MM.1S (cell line): ENCODE measurements at regions not wholly inside any gene's neighbourhood (a gene's known extent, or its start where the extent isn't known, plus 50 kb on each side); places are given as distances from the start of the nearest gene placed in this dataset.

Experiments used
- DNase-seq: peaks from one replicate; pipeline ENCODE4 v3.0.0-alpha.2; 2015
- H2AFZ ChIP-seq: fragments of 300-600 bp; sonication (generic); 2 replicates; pipeline ENCODE4 v1.6.0; 2016; ENCODE audit warnings: antibody characterized with exemption, low read length
- H3F3A ChIP-seq: fragments of 300-600 bp; sonication (generic); 2 replicates; pipeline ENCODE4 v1.6.1; 2016; ENCODE audit warnings: mild to moderate bottlenecking, antibody characterized with exemption, low read length, moderate library complexity, mixed read lengths; ENCODE audit not compliant: insufficient read depth
- H3K27ac ChIP-seq: fragments of 300-600 bp; sonication (generic); 2 replicates; pipeline ENCODE4 v1.5.1; 2016; ENCODE audit warnings: mild to moderate bottlenecking, low read length
- H3K27me3 ChIP-seq: fragments of 300-600 bp; sonication (generic); replicated peaks from 2 replicates; pipeline ENCODE4 v1.6.0; 2016; ENCODE audit warnings: low read length; ENCODE audit not compliant: insufficient read depth
- H3K36me3 ChIP-seq: fragments of 300-600 bp; sonication (generic); replicated peaks from 2 replicates; pipeline ENCODE4 v1.6.1; 2016; ENCODE audit warnings: mild to moderate bottlenecking, low read length, mixed read lengths; ENCODE audit not compliant: insufficient read depth
- H3K4me1 ChIP-seq: fragments of 300-600 bp; sonication (generic); 2 replicates; pipeline ENCODE4 v1.6.1; 2016; ENCODE audit warnings: low read length, mixed read lengths
- H3K4me2 ChIP-seq: fragments of 300-600 bp; sonication (generic); 2 replicates; pipeline ENCODE4 v1.6.0; 2016; ENCODE audit warnings: low read depth, low read length
- H3K4me3 ChIP-seq: fragments of 300-600 bp; sonication (generic); 2 replicates; pipeline ENCODE4 v1.5.1; 2016; ENCODE audit warnings: low read length, mixed read lengths
- H3K79me2 ChIP-seq: fragments of 300-600 bp; sonication (generic); 2 replicates; pipeline ENCODE4 v1.6.1; 2016; ENCODE audit warnings: mixed run types, low read length, mixed read lengths
- H3K9ac ChIP-seq: fragments of 300-600 bp; sonication (generic); 2 replicates; pipeline ENCODE4 v1.6.1; 2016; ENCODE audit warnings: low read length, mixed read lengths
- H3K9me2 ChIP-seq: fragments of 300-600 bp; sonication (generic); replicated peaks from 2 replicates; pipeline ENCODE4 v1.6.1; 2016; ENCODE audit warnings: mild to moderate bottlenecking, low read length, mixed read lengths; ENCODE audit not compliant: insufficient read depth
- H3K9me3 ChIP-seq: fragments of 300-600 bp; sonication (generic); replicated peaks from 2 replicates; pipeline ENCODE4 v1.6.1; 2016; ENCODE audit warnings: mild to moderate bottlenecking, low read length, mixed read lengths; ENCODE audit not compliant: insufficient read depth
- H4K20me1 ChIP-seq: fragments of 300-600 bp; sonication (generic); 2 replicates; pipeline ENCODE4 v1.6.1; 2016; ENCODE audit warnings: mild to moderate bottlenecking, low read length, moderate library complexity, mixed read lengths; ENCODE audit not compliant: insufficient read depth
- EZH2 ChIP-seq: fragments of 300-600 bp; sonication (generic); optimal IDR thresholded peaks from 2 replicates; pipeline ENCODE3; 2017; ENCODE audit warnings: low read depth, mild to moderate bottlenecking, antibody characterized with exemption, low read length, mixed read lengths
- EZH2phosphoT487 ChIP-seq: fragments of 300-600 bp; sonication (generic); IDR thresholded peaks from 2 replicates; pipeline ENCODE4 v1.6.1; 2018; ENCODE audit warnings: antibody characterized with exemption, low read length
- TF ChIP-seq, protein P1 (sequence below): fragments of 300-600 bp; sonication (generic); IDR thresholded peaks from 2 replicates; pipeline ENCODE4 v1.5.1; 2016; ENCODE audit warnings: antibody characterized with exemption, low read length, mixed read lengths

DNA sequence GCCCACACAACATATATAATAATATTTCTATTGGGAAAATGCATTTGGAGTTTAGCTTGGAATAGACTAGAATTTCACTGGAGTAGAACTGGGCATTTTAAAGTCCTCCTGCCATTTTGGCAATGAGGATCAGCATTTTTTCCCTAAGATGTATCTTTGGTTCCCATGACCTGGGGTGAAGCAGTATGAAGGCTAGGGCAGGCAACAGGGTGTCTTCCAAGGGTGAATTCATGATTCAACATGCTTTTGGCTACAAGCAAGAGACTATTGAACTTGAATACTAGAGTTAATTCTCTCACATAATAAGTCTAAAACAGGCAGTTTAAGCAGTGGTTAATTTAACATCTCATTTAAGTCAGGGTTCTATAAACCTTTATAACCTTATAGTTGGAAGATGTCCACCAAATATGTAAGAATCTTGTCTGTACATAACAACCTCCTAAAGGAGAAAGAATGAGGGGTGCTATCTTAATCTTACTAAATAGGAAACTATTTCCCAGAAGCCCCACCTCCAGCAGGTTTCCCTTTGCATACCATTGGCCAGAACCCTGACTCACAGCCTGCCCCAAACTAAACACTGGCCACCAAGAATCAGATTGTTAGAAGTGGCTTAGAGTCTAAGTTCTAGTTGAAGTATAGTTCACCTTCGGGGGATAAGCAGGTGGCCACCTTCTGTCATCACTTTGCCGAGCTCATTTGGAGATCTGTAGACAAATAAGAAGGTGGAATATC lies 96.0 kb upstream of the PRPS1L1 start:
- H3K27ac ChIP-seq: no peak overlapping the region
- no peaks in the 10 kb centered on the region for H3K9me3 ChIP-seq
- no peaks in the 10 kb centered on the region for H3K36me3 ChIP-seq
- no peak overlapping the region for H2AFZ ChIP-seq
- no peaks in the 10 kb centered on the region for H3K4me1 ChIP-seq
- no peaks in the 10 kb centered on the region for H3F3A ChIP-seq
- TF ChIP-seq, protein P1, sequence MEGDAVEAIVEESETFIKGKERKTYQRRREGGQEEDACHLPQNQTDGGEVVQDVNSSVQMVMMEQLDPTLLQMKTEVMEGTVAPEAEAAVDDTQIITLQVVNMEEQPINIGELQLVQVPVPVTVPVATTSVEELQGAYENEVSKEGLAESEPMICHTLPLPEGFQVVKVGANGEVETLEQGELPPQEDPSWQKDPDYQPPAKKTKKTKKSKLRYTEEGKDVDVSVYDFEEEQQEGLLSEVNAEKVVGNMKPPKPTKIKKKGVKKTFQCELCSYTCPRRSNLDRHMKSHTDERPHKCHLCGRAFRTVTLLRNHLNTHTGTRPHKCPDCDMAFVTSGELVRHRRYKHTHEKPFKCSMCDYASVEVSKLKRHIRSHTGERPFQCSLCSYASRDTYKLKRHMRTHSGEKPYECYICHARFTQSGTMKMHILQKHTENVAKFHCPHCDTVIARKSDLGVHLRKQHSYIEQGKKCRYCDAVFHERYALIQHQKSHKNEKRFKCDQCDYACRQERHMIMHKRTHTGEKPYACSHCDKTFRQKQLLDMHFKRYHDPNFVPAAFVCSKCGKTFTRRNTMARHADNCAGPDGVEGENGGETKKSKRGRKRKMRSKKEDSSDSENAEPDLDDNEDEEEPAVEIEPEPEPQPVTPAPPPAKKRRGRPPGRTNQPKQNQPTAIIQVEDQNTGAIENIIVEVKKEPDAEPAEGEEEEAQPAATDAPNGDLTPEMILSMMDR: no peak
- TF ChIP-seq EZH2phosphoT487: no peak
- no peak for TF ChIP-seq EZH2
- H3K4me3 ChIP-seq: no peak overlapping the region
- H3K9me2 ChIP-seq: no peaks in the 10 kb centered on the region
- H4K20me1 ChIP-seq: no peaks in the 10 kb centered on the region
- no peak for DNase-seq
- H3K4me2 ChIP-seq: no peak overlapping the region
- H3K27me3 ChIP-seq: no peaks in the 10 kb centered on the region
- no peak overlapping the region for H3K9ac ChIP-seq
- no peaks in the 10 kb centered on the region for H3K79me2 ChIP-seq

DNA sequence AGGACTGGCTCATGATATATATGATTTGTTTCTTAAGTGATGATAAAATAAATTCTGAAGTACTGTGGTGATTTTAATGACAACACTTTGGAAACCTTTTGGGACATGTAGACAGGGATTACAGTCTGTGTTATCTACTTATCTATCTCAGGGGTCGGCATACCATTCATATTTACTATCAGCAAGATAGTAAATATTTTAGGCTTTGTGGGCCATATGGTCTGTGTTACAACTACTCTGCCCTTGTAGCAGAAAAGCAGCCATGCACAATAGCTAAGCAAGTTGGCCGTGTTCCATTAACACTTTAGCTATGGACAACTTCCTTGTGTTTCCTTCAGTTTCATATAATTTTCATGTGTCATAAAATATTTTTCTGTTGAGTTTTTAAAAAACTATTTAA lies 97.8 kb upstream of the PRPS1L1 start:
- Histone ChIP-seq H3K79me2 (no peaks in the 10 kb centered on the region), H3K4me1 (no peaks in the 10 kb centered on the region), H4K20me1 (no peaks in the 10 kb centered on the region), H3K36me3 (no peaks in the 10 kb centered on the region), H3K9me2 (no peaks in the 10 kb centered on the region), H3K9ac (no peak overlapping the region), H3F3A (no peaks in the 10 kb centered on the region), H3K4me3 (no peak overlapping the region), H3K27ac (no peak overlapping the region), H3K4me2 (no peak overlapping the region), H2AFZ (no peak overlapping the region), H3K9me3 (no peaks in the 10 kb centered on the region), H3K27me3 (no peaks in the 10 kb centered on the region)
- DNase-seq: no peak
- TF ChIP-seq EZH2phosphoT487 (no peak), EZH2 (no peak)
- TF ChIP-seq, protein P1: no peak

DNA sequence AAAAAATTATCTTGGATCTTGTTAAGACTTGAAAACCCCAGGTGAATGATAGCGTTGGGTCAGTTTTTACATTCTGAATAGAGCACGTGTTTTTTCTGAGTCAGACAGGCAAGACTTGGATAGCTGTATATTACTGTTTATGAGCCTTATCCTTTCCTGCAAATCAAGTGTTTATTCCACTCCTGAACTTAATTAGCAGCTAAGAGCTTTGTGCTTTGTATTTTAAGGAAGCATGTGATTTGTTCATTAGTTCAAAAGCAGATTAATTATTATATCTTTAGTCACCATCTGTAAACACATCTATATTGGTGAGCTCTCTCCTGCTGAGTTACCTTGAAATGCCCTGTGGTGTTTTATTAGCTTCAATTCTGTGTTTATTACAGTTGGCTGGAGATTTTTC lies 98.6 kb upstream of the PRPS1L1 start:
- Histone ChIP-seq H3F3A (no peaks in the 10 kb centered on the region), H3K4me3 (no peak overlapping the region), H3K27ac (no peak overlapping the region), H3K4me1 (no peaks in the 10 kb centered on the region), H3K9ac (no peak overlapping the region), H3K79me2 (no peaks in the 10 kb centered on the region), H3K4me2 (no peak overlapping the region), H2AFZ (no peak overlapping the region), H3K27me3 (no peaks in the 10 kb centered on the region), H3K36me3 (no peaks in the 10 kb centered on the region), H3K9me2 (no peaks in the 10 kb centered on the region), H4K20me1 (no peaks in the 10 kb centered on the region), H3K9me3 (no peaks in the 10 kb centered on the region)
- no peak for TF ChIP-seq EZH2phosphoT487
- TF ChIP-seq, protein P1: no peak
- TF ChIP-seq EZH2: no peak
- no peak for DNase-seq
